Testis (tissue), 2 donors: ENCODE measurements at regions not wholly inside any gene's neighbourhood (a gene's known extent, or its start where the extent isn't known, plus 50 kb on each side); places are given as distances from the start of the nearest gene placed in this dataset.

ENCODE experiments used
- POLR2A ChIP-seq: fragments of 450-650 bp; IDR thresholded peaks from one replicate; pipeline ENCODE4 v1.6.1; 2017; ENCODE audit warnings: antibody characterized with exemption, mild to moderate bottlenecking, moderate library complexity
- TF ChIP-seq, protein P1 (sequence below), 3 experiments: fragments of 450-650 bp in 2 of 3; fragments of 200-600 bp in 1 of 3; sonication (generic) in 1 of 3; IDR thresholded peaks; one replicate each; pipeline ENCODE4 v1.5.1; 2016 to 2019; ENCODE audit warnings: antibody characterized with exemption in 3 of 3, mild to moderate bottlenecking in 2 of 3, moderate library complexity in 1 of 3

DNA sequence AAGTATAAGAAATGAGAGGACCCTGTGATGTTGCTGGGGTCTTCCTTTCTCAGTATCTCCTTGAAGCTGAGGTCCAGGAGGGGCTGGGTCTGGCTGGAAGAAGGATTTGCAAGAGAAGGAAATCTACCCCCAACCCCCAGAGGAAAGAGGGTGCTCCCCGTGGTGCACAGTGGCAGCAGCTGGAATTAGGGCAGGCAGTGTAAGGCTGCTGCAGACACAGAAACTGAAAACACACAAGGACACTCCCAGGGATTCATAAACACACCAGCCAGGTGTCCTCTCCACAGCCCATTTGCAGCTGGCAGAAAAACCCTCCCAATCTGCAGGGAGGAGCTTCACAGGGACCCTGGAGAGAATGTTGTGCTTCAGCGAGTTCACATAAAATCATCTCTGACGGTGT is 297.2 kb downstream of the CDH26 start:
- TF ChIP-seq, protein P1, sequence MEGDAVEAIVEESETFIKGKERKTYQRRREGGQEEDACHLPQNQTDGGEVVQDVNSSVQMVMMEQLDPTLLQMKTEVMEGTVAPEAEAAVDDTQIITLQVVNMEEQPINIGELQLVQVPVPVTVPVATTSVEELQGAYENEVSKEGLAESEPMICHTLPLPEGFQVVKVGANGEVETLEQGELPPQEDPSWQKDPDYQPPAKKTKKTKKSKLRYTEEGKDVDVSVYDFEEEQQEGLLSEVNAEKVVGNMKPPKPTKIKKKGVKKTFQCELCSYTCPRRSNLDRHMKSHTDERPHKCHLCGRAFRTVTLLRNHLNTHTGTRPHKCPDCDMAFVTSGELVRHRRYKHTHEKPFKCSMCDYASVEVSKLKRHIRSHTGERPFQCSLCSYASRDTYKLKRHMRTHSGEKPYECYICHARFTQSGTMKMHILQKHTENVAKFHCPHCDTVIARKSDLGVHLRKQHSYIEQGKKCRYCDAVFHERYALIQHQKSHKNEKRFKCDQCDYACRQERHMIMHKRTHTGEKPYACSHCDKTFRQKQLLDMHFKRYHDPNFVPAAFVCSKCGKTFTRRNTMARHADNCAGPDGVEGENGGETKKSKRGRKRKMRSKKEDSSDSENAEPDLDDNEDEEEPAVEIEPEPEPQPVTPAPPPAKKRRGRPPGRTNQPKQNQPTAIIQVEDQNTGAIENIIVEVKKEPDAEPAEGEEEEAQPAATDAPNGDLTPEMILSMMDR (IDR thresholded peaks at IDR 0.05): no peak
- no peak for TF ChIP-seq POLR2A
